ENCODE measurements at regions not wholly inside any gene's neighbourhood (a gene's known extent, or its start where the extent isn't known, plus 50 kb on each side); places are given as distances from the start of the nearest gene placed in this dataset.
"Not testable (repeated sequence)": the region's sequence is repeated elsewhere in the genome, so short reads cannot be mapped to it uniquely, and the experiment has no call there.

GRCh38 chr5:52255308-52255707 is 532.4 kb upstream of the ITGA1 start:
- peak; percentile 71 for DNase-seq

GRCh38 chr5:52262844-52263243 is 524.9 kb upstream of the ITGA1 start:
- peak; percentile 94 for DNase-seq

- DNase-seq: peak; percentile 89
Observed at GRCh38 chr5:52269401-52269800, 518.3 kb upstream of the ITGA1 start.

GRCh38 chr5:52269859-52270258 is 517.9 kb upstream of the ITGA1 start:
- peak; percentile 79 for DNase-seq

GRCh38 chr5:52275639-52276038 is 512.1 kb upstream of the ITGA1 start:
- DNase-seq: no peak

- DNase-seq: no peak
Observed at GRCh38 chr5:52277101-52277500, 510.6 kb upstream of the ITGA1 start.

GRCh38 chr5:52282647-52283046 is 505.1 kb upstream of the ITGA1 start:
- no peak for DNase-seq

- DNase-seq: no peak
Observed at GRCh38 chr5:52283221-52283620, 504.5 kb upstream of the ITGA1 start.

- no peak for DNase-seq
Observed at GRCh38 chr5:52300703-52301372, 486.9 kb upstream of the ITGA1 start.

- DNase-seq: not testable (repeated sequence)
Observed at GRCh38 chr5:52304816-52305215, 482.9 kb upstream of the ITGA1 start.

GRCh38 chr5:52328220-52328806 is 459.4 kb upstream of the ITGA1 start:
- peak; percentile 15 for DNase-seq

GRCh38 chr5:52331725-52332124 is 456.0 kb upstream of the ITGA1 start:
- no peak for DNase-seq

GRCh38 chr5:52334367-52334766 is 453.3 kb upstream of the ITGA1 start:
- DNase-seq: no peak

- DNase-seq: no peak
Observed at GRCh38 chr5:52339285-52339684, 448.4 kb upstream of the ITGA1 start.

- DNase-seq: peak; percentile 88
Observed at GRCh38 chr5:52342361-52342760, 445.4 kb upstream of the ITGA1 start.

GRCh38 chr5:52356311-52356918 is 431.3 kb upstream of the ITGA1 start:
- peak; percentile 85 for DNase-seq

- DNase-seq: peak; percentile 26
Observed at GRCh38 chr5:52359261-52359660, 428.5 kb upstream of the ITGA1 start.

GRCh38 chr5:52360985-52361384 is 426.7 kb upstream of the ITGA1 start:
- DNase-seq: no peak

GRCh38 chr5:52374286-52374685 is 413.4 kb upstream of the ITGA1 start:
- no peak for DNase-seq

- no peak for DNase-seq
Observed at GRCh38 chr5:52375969-52376368, 411.7 kb upstream of the ITGA1 start.

- no peak for DNase-seq
Observed at GRCh38 chr5:52376592-52376991, 411.1 kb upstream of the ITGA1 start.

GRCh38 chr5:52378237-52378636 is 409.5 kb upstream of the ITGA1 start:
- DNase-seq: no peak

GRCh38 chr5:52388349-52388748 is 399.4 kb upstream of the ITGA1 start:
- DNase-seq: no peak

GRCh38 chr5:52392321-52392720 is 395.4 kb upstream of the ITGA1 start:
- no peak for DNase-seq

- no peak for DNase-seq
Observed at GRCh38 chr5:52409835-52410234, 377.9 kb upstream of the ITGA1 start.
